ENCODE measurements at regions not wholly inside any gene's neighbourhood (a gene's known extent, or its start where the extent isn't known, plus 50 kb on each side); places are given as distances from the start of the nearest gene placed in this dataset.
A peak's percentile ranks its signal among the peaks of the same experiment; 100 is the strongest.

DNA sequence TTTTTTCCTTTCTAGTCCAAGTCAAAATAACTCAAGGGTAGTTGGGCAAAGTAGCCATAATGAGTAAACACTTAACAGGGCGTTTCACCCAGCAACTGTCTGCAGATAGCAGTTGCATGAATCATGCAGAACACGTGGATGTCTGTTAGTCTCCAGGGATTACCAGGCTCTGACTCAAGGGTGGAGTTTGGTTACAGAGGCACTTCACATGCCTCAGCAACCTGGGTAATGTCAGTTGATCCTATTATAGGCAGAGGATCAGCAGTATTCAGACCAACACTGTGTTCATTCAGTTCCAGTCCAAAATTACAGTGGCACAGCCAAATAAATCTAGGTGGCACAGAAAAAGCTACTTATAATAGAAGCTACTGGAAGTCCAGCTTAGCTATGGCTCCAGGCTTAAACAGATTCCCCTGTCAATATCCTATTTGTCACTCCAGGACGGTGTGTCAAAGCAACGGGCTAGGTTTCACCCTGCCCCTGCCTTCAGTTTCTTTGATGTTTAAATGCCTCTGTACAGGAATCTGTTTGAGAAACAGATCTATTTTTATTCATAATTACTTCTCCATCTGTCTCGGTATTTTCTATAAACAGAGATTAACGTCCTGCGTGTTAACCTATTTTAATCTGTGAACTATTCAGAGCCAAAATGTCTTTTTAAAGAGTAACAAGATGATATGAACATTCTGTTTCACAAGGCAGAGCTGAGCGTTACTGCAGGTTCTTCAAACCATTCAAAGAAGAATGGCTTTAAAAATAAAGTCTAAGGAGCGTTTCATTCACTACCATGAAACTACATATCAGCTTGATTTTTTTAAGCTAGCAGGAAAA, 162.6 kb upstream of the AKR1E2 start (continued):
- TF ChIP-seq, protein P1, sequence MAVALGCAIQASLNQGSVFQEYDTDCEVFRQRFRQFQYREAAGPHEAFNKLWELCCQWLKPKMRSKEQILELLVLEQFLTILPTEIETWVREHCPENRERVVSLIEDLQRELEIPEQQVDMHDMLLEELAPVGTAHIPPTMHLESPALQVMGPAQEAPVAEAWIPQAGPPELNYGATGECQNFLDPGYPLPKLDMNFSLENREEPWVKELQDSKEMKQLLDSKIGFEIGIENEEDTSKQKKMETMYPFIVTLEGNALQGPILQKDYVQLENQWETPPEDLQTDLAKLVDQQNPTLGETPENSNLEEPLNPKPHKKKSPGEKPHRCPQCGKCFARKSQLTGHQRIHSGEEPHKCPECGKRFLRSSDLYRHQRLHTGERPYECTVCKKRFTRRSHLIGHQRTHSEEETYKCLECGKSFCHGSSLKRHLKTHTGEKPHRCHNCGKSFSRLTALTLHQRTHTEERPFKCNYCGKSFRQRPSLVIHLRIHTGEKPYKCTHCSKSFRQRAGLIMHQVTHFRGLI (CRISPR knock-in tag; IDR thresholded peaks at IDR 0.05) = no peak
- no peak for TF ChIP-seq SMAD3 (CRISPR knock-in tag; conservative IDR thresholded peaks at IDR 0.05)
- TF ChIP-seq MYC (IDR thresholded peaks at IDR 0.05; ENCODE audit: low read depth, low read length) = peak; percentile 77
- no peak for TF ChIP-seq MYC (CRISPR knock-in tag; IDR thresholded peaks at IDR 0.05; ENCODE audit: borderline replicate concordance, low read depth)
- peak; percentile 33; the same call in 1 of the 2 replicates for TF ChIP-seq TCF3 (CRISPR knock-in tag; IDR thresholded peaks at IDR 0.05)
- no peak for TF ChIP-seq CREB1 (IDR thresholded peaks at IDR 0.05)
- peak; percentile 22; the same call in 1 of the 2 replicates for TF ChIP-seq CREB1 (CRISPR knock-in tag; IDR thresholded peaks at IDR 0.05)
- peak; percentile 53 for TF ChIP-seq BRD9 (IDR thresholded peaks at IDR 0.05; ENCODE audit: low read depth, partially characterized antibody)
- TF ChIP-seq, protein P2, sequence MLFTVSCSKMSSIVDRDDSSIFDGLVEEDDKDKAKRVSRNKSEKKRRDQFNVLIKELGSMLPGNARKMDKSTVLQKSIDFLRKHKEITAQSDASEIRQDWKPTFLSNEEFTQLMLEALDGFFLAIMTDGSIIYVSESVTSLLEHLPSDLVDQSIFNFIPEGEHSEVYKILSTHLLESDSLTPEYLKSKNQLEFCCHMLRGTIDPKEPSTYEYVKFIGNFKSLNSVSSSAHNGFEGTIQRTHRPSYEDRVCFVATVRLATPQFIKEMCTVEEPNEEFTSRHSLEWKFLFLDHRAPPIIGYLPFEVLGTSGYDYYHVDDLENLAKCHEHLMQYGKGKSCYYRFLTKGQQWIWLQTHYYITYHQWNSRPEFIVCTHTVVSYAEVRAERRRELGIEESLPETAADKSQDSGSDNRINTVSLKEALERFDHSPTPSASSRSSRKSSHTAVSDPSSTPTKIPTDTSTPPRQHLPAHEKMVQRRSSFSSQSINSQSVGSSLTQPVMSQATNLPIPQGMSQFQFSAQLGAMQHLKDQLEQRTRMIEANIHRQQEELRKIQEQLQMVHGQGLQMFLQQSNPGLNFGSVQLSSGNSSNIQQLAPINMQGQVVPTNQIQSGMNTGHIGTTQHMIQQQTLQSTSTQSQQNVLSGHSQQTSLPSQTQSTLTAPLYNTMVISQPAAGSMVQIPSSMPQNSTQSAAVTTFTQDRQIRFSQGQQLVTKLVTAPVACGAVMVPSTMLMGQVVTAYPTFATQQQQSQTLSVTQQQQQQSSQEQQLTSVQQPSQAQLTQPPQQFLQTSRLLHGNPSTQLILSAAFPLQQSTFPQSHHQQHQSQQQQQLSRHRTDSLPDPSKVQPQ (CRISPR knock-in tag; IDR thresholded peaks at IDR 0.05; ENCODE audit: borderline replicate concordance) = no peak
- peak; percentile 41; the same call in 1 of the 2 replicates for TF ChIP-seq RNF2 (IDR thresholded peaks at IDR 0.05)
- no peak for TF ChIP-seq EGR1 (conservative IDR thresholded peaks at IDR 0.05)
- TF ChIP-seq, protein P3, sequence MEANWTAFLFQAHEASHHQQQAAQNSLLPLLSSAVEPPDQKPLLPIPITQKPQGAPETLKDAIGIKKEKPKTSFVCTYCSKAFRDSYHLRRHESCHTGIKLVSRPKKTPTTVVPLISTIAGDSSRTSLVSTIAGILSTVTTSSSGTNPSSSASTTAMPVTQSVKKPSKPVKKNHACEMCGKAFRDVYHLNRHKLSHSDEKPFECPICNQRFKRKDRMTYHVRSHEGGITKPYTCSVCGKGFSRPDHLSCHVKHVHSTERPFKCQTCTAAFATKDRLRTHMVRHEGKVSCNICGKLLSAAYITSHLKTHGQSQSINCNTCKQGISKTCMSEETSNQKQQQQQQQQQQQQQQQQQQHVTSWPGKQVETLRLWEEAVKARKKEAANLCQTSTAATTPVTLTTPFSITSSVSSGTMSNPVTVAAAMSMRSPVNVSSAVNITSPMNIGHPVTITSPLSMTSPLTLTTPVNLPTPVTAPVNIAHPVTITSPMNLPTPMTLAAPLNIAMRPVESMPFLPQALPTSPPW (CRISPR knock-in tag; IDR thresholded peaks at IDR 0.05) = 0 out of 2 replicates have a peak, but pooled peaks have one; percentile 22
- 0 out of 2 replicates have a peak, but pooled peaks have one; percentile 30 for TF ChIP-seq CTBP1 (IDR thresholded peaks at IDR 0.05; ENCODE audit: borderline replicate concordance)
- TF ChIP-seq NFRKB (IDR thresholded peaks at IDR 0.05; ENCODE audit: low read depth) = no peak
- no peak for TF ChIP-seq ZNF197 (CRISPR knock-in tag; IDR thresholded peaks at IDR 0.05; ENCODE audit: low read depth)
- TF ChIP-seq, protein P4, sequence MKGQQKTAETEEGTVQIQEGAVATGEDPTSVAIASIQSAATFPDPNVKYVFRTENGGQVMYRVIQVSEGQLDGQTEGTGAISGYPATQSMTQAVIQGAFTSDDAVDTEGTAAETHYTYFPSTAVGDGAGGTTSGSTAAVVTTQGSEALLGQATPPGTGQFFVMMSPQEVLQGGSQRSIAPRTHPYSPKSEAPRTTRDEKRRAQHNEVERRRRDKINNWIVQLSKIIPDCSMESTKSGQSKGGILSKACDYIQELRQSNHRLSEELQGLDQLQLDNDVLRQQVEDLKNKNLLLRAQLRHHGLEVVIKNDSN (CRISPR knock-in tag; IDR thresholded peaks at IDR 0.05) = peak; percentile 61
- TF ChIP-seq, protein P5, sequence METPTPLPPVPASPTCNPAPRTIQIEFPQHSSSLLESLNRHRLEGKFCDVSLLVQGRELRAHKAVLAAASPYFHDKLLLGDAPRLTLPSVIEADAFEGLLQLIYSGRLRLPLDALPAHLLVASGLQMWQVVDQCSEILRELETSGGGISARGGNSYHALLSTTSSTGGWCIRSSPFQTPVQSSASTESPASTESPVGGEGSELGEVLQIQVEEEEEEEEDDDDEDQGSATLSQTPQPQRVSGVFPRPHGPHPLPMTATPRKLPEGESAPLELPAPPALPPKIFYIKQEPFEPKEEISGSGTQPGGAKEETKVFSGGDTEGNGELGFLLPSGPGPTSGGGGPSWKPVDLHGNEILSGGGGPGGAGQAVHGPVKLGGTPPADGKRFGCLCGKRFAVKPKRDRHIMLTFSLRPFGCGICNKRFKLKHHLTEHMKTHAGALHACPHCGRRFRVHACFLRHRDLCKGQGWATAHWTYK (CRISPR knock-in tag; IDR thresholded peaks at IDR 0.05) = no peak
- peak; percentile 29; the same call in 1 of the 2 replicates for TF ChIP-seq SOX6 (IDR thresholded peaks at IDR 0.05)
- TF ChIP-seq JUND (IDR thresholded peaks at IDR 0.05; ENCODE audit: borderline replicate concordance, low read depth, low read length) = peak; percentile 94
- TF ChIP-seq JUND (tag; IDR thresholded peaks at IDR 0.05; ENCODE audit: borderline replicate concordance, low read depth, low read length) = peak; percentile 96; the same call in 2 of the 3 replicates
- TF ChIP-seq PHF21A (IDR thresholded peaks at IDR 0.05; ENCODE audit: borderline replicate concordance, low read depth) = no peak
- TF ChIP-seq NFATC3 (IDR thresholded peaks at IDR 0.05) = no peak

All from K562 (cell line).